K562 (cell line): ENCODE measurements at regions not wholly inside any gene's neighbourhood (a gene's known extent, or its start where the extent isn't known, plus 50 kb on each side); places are given as distances from the start of the nearest gene placed in this dataset.

Source experiments
- ATAC-seq: fragments of 200-7000 bp; cut with Tn5 transposase; 3 replicates; pipeline ENCODE4 v1.9.1; 2020; ENCODE audit warnings: moderate library complexity
- BruUV-seq: library from RNA; stranded (reverse); fragments of 400-500 nt; replicated peaks from 2 replicates; lab custom pipeline; 2021; lab: Mats Ljungman, UMichigan
- CTCF ChIA-PET: fragments of 300-600 bp; formaldehyde crosslinking; extraction: SDS; loops from one replicate; lab custom pipeline; 2021; ENCODE audit warnings: low intra/inter-chr PET ratio; lab: Yijun Ruan, JAX
- POLR2A ChIA-PET: fragments of 300-600, 350-650 bp; sonication (Branson Sonifier 250); formaldehyde crosslinking; extraction: SDS; loops from one replicate; lab custom pipeline; 2021; ENCODE audit warnings: antibody characterized with exemption, inconsistent platforms; lab: Yijun Ruan, JAX
- DNase-seq, 4 experiments: peaks; one replicate each; pipeline versions ENCODE4 v3.0.0 to v3.0.0-alpha.2; 2011 to 2018; ENCODE audit warnings: low spot score in 3 of 4, mixed read lengths in 3 of 4; ENCODE audit errors: extremely low read depth in 1 of 4
- FAIRE-seq: peaks from 2 replicates; lab custom pipeline; 2011; peaks lifted over from hg19 to GRCh38; lab: Jason Lieb, UNC
- H2AFZ ChIP-seq: 2 replicates; pipeline ENCODE4 v1.6.0; 2011; ENCODE audit warnings: low read depth, low read length, control low read depth, inconsistent platforms
- H3K27ac ChIP-seq: fragments of 200-600 bp; 3 replicates; pipeline ENCODE4 v1.8.0; 2011; ENCODE audit warnings: low read depth, mild to moderate bottlenecking, control low read depth, inconsistent platforms, low read length, moderate library complexity, mixed read lengths; ENCODE audit errors: extremely low read depth
- H3K27me3 ChIP-seq, 2 experiments: fragments of 300-600 bp in 1 of 2; 2 replicates in 1 of 2; 3 replicates in 1 of 2; pipeline versions ENCODE4 v1.6.0 to v1.8.0; 2011; ENCODE audit warnings: inconsistent platforms in 2 of 2, low read length in 2 of 2, mild to moderate bottlenecking in 1 of 2, mixed read lengths in 1 of 2, moderate library complexity in 1 of 2; ENCODE audit not compliant: control insufficient read depth in 2 of 2, insufficient read depth in 2 of 2
- H3K36me3 ChIP-seq: fragments of 300-600 bp; 3 replicates; pipeline ENCODE4 v1.8.0; 2011; ENCODE audit warnings: mild to moderate bottlenecking, low read length, inconsistent platforms; ENCODE audit not compliant: control insufficient read depth, insufficient read depth
- H3K4me1 ChIP-seq, 2 experiments: fragments of 200-600 bp in 1 of 2; replicated peaks in 1 of 2; 2 replicates in 1 of 2; 3 replicates in 1 of 2; pipeline versions ENCODE4 v1.5.1 to v1.8.0; 2011; ENCODE audit warnings: inconsistent platforms in 2 of 2, low read length in 2 of 2, mild to moderate bottlenecking in 1 of 2, mixed read lengths in 1 of 2, moderate library complexity in 1 of 2; ENCODE audit not compliant: control insufficient read depth in 2 of 2, insufficient read depth in 2 of 2
- H3K4me2 ChIP-seq: 2 replicates; pipeline ENCODE4 v1.6.1; 2011; ENCODE audit warnings: low read length, control low read depth, inconsistent platforms, mixed read lengths; ENCODE audit not compliant: insufficient read depth
- H3K4me3 ChIP-seq: fragments of 200-600 bp; sonication (generic), shearing (Covaris generic); 2 replicates; pipeline ENCODE4 v1.5.1; 2016; ENCODE audit warnings: control low read depth, inconsistent platforms
- H3K79me2 ChIP-seq: fragments of 200-600 bp; 3 replicates; pipeline ENCODE4 v1.8.0; 2011; ENCODE audit warnings: low read length, inconsistent platforms; ENCODE audit not compliant: control insufficient read depth, insufficient read depth
- H3K9ac ChIP-seq, 2 experiments: 2 replicates each; pipeline versions ENCODE4 v1.6.0 to v1.6.1; 2011; ENCODE audit warnings: low read depth in 2 of 2, low read length in 2 of 2, control low read depth in 1 of 2, inconsistent platforms in 1 of 2, mild to moderate bottlenecking in 1 of 2, mixed read lengths in 1 of 2; ENCODE audit not compliant: insufficient read depth in 1 of 2
- H3K9me1 ChIP-seq: one replicate; pipeline ENCODE4 v1.6.0; 2011; ENCODE audit warnings: inconsistent platforms, mild to moderate bottlenecking, low read length, moderate library complexity; ENCODE audit not compliant: control insufficient read depth, insufficient read depth
- H3K9me3 ChIP-seq: replicated peaks from 2 replicates; pipeline ENCODE4 v1.5.1; 2011; ENCODE audit warnings: low read depth, low read length, inconsistent platforms; ENCODE audit not compliant: control insufficient read depth, insufficient read depth
- H4K20me1 ChIP-seq: replicated peaks from 2 replicates; pipeline ENCODE4 v1.6.1; 2011; ENCODE audit warnings: low read length, inconsistent platforms, mixed read lengths; ENCODE audit not compliant: control insufficient read depth, insufficient read depth
- CHD1 ChIP-seq: fragments of 200-600 bp; sonication (generic); IDR thresholded peaks from one replicate; pipeline ENCODE4 v1.6.1; 2012; ENCODE audit warnings: mild to moderate bottlenecking, moderate library complexity, low read length, inconsistent platforms
- CTBP1 ChIP-seq: fragments of 450-650 bp; IDR thresholded peaks from 2 replicates; pipeline ENCODE4 v1.6.1; 2016; ENCODE audit warnings: borderline replicate concordance
- E2F3 ChIP-seq: fragments of 250-450 bp; sonication (Bioruptor Pico); IDR thresholded peaks from 2 replicates; pipeline ENCODE4 v1.4.0; 2020; ENCODE audit warnings: mild to moderate bottlenecking
- FOXK1 ChIP-seq: sonication (generic); formaldehyde crosslinking; IDR thresholded peaks from 2 replicates; pipeline ENCODE4 v1.8.0; 2022; ENCODE audit warnings: missing genetic modification reagents, mild to moderate bottlenecking, borderline replicate concordance
- HIVEP1 ChIP-seq: fragments of 250-450 bp; sonication (Bioruptor Pico); IDR thresholded peaks from 2 replicates; pipeline ENCODE4 v1.4.0; 2020; ENCODE audit warnings: mild to moderate bottlenecking
- KDM2B ChIP-seq: fragments of 250-450 bp; sonication (Bioruptor Pico); IDR thresholded peaks from 2 replicates; pipeline ENCODE4 v1.8.0; 2021; ENCODE audit warnings: mild to moderate bottlenecking, moderate library complexity
- MAFG ChIP-seq: fragments of 450-650 bp; conservative IDR thresholded peaks from 2 replicates; pipeline ENCODE4 v1.6.1; 2016; ENCODE audit warnings: missing genetic modification characterization, missing compliant biosample characterization
- MLLT1 ChIP-seq, 2 experiments: fragments of 450-650 bp; IDR thresholded peaks; 2 replicates each; pipeline ENCODE4 v1.6.1; 2016
- NR2F6 ChIP-seq: fragments of 450-650 bp; formaldehyde crosslinking; IDR thresholded peaks from 2 replicates; pipeline ENCODE4 v1.4.0; 2020; ENCODE audit warnings: mild to moderate bottlenecking
- PTTG1 ChIP-seq: fragments of 450-650 bp; IDR thresholded peaks from 2 replicates; pipeline ENCODE4 v1.6.1; 2016; ENCODE audit warnings: low read depth, mild to moderate bottlenecking, missing genetic modification characterization, missing compliant biosample characterization
- SNRNP70 ChIP-seq: fragments of 200-400 bp; formaldehyde crosslinking; optimal IDR thresholded peaks from 2 replicates; pipeline ENCODE3; 2017; ENCODE audit warnings: low read depth, low read length
- XRCC5 ChIP-seq: fragments of 200-400 bp; formaldehyde crosslinking; IDR thresholded peaks from 2 replicates; pipeline ENCODE4 v1.6.1; 2017; ENCODE audit warnings: low read depth, mild to moderate bottlenecking, low read length
- YBX1 ChIP-seq: fragments of 450-650 bp; IDR thresholded peaks from 2 replicates; pipeline ENCODE4 v1.7.1; 2016; ENCODE audit warnings: mild to moderate bottlenecking
- ZFX ChIP-seq: sonication (generic); formaldehyde crosslinking; IDR thresholded peaks from 2 replicates; pipeline ENCODE4 v1.8.0; 2022; ENCODE audit warnings: mild to moderate bottlenecking, missing genetic modification reagents, moderate library complexity
- ZNF12 ChIP-seq: sonication (generic); formaldehyde crosslinking; IDR thresholded peaks from 2 replicates; pipeline ENCODE4 v1.4.0; 2020; ENCODE audit warnings: mild to moderate bottlenecking, missing genetic modification reagents
- ZNF280B ChIP-seq: fragments of 250-450 bp; sonication (Bioruptor Pico); IDR thresholded peaks from 2 replicates; pipeline ENCODE4 v1.5.1; 2021; ENCODE audit warnings: mild to moderate bottlenecking
- ZNF324 ChIP-seq: fragments of 250-450 bp; sonication (Bioruptor Pico); IDR thresholded peaks from 2 replicates; pipeline ENCODE4 v1.4.0; 2020; ENCODE audit warnings: mild to moderate bottlenecking
- ZNF444 ChIP-seq: fragments of 250-450 bp; sonication (Bioruptor Pico); IDR thresholded peaks from 2 replicates; pipeline ENCODE4 v1.4.0; 2020; ENCODE audit warnings: mild to moderate bottlenecking, moderate library complexity
- WGBS: fragments of 100-300 bp; shearing (Covaris generic); methylation state at CpG from one replicate; pipeline ENCODE4 v1.1.6; 2016; ENCODE audit warnings: low coverage, mixed read lengths; ENCODE audit not compliant: insufficient coverage; ENCODE audit errors: missing lambda C conversion rate; 5-methylcytosine and 5-hydroxymethylcytosine counted together
- in situ Hi-C: fragments of 300-500 bp; cut with MboI; formaldehyde crosslinking; loops from 4 replicates; pipeline ENCODE4 v1.15.0; 2018; ENCODE audit warnings: inconsistent platforms, mixed read lengths
- intact Hi-C: fragments of 100-400 bp; cut with micrococcal nuclease; formaldehyde crosslinking; loops from 2 replicates; pipeline ENCODE4 v1.14.2; 2022
- TF ChIP-seq, protein P1 (sequence below): fragments of 150-350 bp; IDR thresholded peaks from 2 replicates; pipeline ENCODE4 v1.6.1; 2014; ENCODE audit warnings: low read depth, mild to moderate bottlenecking, low read length, borderline replicate concordance

- TF ChIP-seq ZNF444 (no peak), SNRNP70 (no peak), ZNF324 (CRISPR knock-in tag) (no peak), ZNF280B (no peak), PTTG1 (tag) (no peak), CTBP1 (no peak)
Observed at GRCh38 chr22:47658182-47658581, 895.7 kb downstream of the TBC1D22A start (continued).

DNA sequence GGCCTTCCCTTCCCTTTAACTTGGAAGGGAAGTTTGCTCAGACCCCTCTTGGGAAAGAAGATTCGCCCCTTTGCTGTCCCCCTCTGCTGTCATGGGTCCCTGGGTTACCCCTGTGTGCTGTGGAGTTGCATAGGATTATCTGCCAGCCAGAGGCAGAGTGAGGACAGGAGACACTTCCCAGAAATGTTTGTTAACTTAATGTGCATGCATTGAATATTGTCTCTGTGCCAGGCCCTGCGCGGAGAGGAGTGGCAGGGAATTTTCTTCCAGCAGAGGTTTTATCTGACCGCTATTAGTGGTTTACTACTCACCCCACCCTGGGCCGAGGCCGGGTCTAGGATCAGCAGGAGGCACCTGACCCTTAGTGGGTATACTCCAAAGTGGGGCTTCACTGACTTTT lies 894.8 kb downstream of the TBC1D22A start:
- DNase-seq (no peak), FAIRE-seq (no peak), ATAC-seq (no peak)
- H3K36me3 ChIP-seq = peaks cover 12% of the 10 kb centered on the region; the same call in 2 of the 3 replicates
- intact Hi-C loops = no loop called here
- no peak overlapping the region for H3K27ac ChIP-seq
- H3K9me3 ChIP-seq = no peaks in the 10 kb centered on the region
- no peaks in the 10 kb centered on the region for H3K4me1 ChIP-seq
- no peak overlapping the region for H3K4me2 ChIP-seq
- ChIA-PET POLR2A (no interaction called here), CTCF (no interaction called here)
- BruUV-seq = no TSS peak
- no peaks in the 10 kb centered on the region for H3K9me1 ChIP-seq
- no peak overlapping the region for H2AFZ ChIP-seq
- peaks cover 13% of the 10 kb centered on the region for H3K79me2 ChIP-seq
- WGBS = 76% methylated on average over 5 of the region's 6 CpGs
- no peak overlapping the region for H3K9ac ChIP-seq
- no peak overlapping the region for H3K4me3 ChIP-seq
- H4K20me1 ChIP-seq = 0 out of 2 replicates have a peak, but pooled peaks cover 1% of the 10 kb centered on the region
- in situ Hi-C loops = no loop called here
- no peaks in the 10 kb centered on the region for H3K27me3 ChIP-seq
- TF ChIP-seq XRCC5 (no peak), E2F3 (CRISPR knock-in tag) (no peak), ZNF12 (CRISPR knock-in tag) (no peak), ZFX (CRISPR knock-in tag) (no peak), YBX1 (no peak), NR2F6 (CRISPR knock-in tag) (no peak), KDM2B (CRISPR knock-in tag) (no peak), MLLT1 (IDR thresholded peaks at IDR 0.05) (no peak), CHD1 (no peak), FOXK1 (CRISPR knock-in tag) (no peak), MAFG (tag) (no peak), HIVEP1 (CRISPR knock-in tag) (no peak)
- TF ChIP-seq, protein P1, sequence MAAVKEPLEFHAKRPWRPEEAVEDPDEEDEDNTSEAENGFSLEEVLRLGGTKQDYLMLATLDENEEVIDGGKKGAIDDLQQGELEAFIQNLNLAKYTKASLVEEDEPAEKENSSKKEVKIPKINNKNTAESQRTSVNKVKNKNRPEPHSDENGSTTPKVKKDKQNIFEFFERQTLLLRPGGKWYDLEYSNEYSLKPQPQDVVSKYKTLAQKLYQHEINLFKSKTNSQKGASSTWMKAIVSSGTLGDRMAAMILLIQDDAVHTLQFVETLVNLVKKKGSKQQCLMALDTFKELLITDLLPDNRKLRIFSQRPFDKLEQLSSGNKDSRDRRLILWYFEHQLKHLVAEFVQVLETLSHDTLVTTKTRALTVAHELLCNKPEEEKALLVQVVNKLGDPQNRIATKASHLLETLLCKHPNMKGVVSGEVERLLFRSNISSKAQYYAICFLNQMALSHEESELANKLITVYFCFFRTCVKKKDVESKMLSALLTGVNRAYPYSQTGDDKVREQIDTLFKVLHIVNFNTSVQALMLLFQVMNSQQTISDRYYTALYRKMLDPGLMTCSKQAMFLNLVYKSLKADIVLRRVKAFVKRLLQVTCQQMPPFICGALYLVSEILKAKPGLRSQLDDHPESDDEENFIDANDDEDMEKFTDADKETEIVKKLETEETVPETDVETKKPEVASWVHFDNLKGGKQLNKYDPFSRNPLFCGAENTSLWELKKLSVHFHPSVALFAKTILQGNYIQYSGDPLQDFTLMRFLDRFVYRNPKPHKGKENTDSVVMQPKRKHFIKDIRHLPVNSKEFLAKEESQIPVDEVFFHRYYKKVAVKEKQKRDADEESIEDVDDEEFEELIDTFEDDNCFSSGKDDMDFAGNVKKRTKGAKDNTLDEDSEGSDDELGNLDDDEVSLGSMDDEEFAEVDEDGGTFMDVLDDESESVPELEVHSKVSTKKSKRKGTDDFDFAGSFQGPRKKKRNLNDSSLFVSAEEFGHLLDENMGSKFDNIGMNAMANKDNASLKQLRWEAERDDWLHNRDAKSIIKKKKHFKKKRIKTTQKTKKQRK = no peak
